ENCODE measurements at regions not wholly inside any gene's neighbourhood (a gene's known extent, or its start where the extent isn't known, plus 50 kb on each side); places are given as distances from the start of the nearest gene placed in this dataset.

GRCh38 chr11:45554230-45554967 lies 111.0 kb downstream of the CHST1 start:
- DNase-seq (ENCODE audit: low read depth), result no peak

- no peak for DNase-seq (ENCODE audit: low read depth)
Measured at GRCh38 chr11:45553383-45553936, 112.0 kb downstream of the CHST1 start.

DNA sequence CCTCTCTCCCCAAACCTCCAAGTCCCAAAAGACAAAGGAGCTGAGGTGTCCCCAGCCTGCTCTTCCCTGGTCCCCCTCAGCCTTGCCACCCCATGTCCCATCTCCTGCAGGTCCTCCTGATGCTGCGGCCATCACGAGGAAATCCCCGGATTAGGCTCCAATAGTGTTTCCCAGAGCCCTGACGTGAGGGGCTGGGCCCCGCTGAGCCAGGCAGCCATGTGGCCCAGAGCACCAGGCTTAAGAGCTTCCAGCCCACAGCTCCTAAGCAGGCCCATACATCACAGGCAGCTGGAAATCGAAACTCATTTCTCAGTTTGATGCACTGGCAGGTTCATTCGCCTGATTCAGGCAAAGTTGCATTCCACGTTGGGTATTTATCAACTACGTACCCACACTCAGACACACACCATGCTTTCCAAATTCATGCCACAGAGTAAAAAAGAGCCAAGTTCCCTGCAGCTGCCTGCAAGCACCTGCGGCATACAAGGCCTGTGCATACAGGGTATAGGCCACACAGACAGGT lies 114.2 kb downstream of the CHST1 start:
- no peak for DNase-seq (ENCODE audit: low read depth)

- DNase-seq (ENCODE audit: low read depth), result no peak
Measured at GRCh38 chr11:45549257-45549656, 116.2 kb downstream of the CHST1 start.

GRCh38 chr11:45546366-45546765 lies 119.1 kb downstream of the CHST1 start:
- no peak for DNase-seq (ENCODE audit: low read depth)

GRCh38 chr11:45544826-45545225 lies 120.6 kb downstream of the CHST1 start:
- no peak for DNase-seq (ENCODE audit: low read depth)

GRCh38 chr11:45543808-45544422 lies 121.5 kb downstream of the CHST1 start:
- no peak for DNase-seq (ENCODE audit: low read depth)

GRCh38 chr11:45543081-45543480 lies 122.3 kb downstream of the CHST1 start:
- no peak for DNase-seq (ENCODE audit: low read depth)

GRCh38 chr11:45541693-45542434 lies 123.6 kb downstream of the CHST1 start:
- DNase-seq (ENCODE audit: low read depth), result no peak

- DNase-seq (ENCODE audit: low read depth), result no peak
Measured at GRCh38 chr11:45538939-45539338, 126.5 kb downstream of the CHST1 start.

DNA sequence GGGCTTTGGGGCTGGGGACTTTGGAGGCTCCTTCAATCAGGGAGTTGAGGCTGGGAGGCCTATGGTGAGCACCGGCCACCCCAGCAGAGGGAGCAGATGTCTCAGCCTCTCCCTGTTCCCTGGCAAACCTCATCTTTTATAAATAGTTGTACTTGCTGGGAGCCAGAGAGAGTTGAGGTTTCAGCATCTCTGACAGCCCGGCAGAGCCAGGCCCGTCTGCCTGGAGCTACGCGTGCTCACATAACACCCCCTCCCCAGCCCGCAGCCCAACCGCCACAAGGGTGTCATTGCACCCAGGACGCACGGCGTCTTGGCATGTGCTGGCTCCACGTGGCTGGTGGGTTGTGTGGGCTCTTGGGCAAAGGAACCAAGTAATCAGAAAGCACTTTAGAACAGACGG lies 127.1 kb downstream of the CHST1 start:
- no peak for DNase-seq (ENCODE audit: low read depth)

GRCh38 chr11:45537614-45538013 lies 127.8 kb downstream of the CHST1 start:
- DNase-seq (ENCODE audit: low read depth), result no peak

- DNase-seq (ENCODE audit: low read depth), result no peak
Measured at GRCh38 chr11:45535033-45535432, 130.4 kb downstream of the CHST1 start.

DNA sequence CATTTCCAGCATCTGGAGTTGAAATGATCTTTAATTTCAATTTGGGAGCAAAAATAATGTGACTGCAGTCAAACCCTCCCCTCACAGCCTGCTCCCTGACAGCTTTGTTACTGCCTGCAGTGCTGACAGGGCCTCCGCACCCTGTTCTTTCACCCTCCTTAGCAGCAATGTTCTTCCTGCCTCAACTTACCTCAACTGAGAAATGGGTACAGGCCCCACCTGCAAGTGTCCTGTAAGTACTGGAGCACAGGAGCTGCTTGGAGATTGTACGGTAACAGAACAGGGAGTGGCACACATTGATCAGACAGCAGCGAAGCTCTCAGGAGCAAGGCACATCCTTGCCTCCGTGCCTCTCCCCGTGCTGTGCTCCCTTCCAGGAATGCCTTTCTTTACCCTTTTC lies 131.3 kb downstream of the CHST1 start:
- no peak for DNase-seq (ENCODE audit: low read depth)

- DNase-seq (ENCODE audit: low read depth), result no peak
Measured at GRCh38 chr11:45532546-45532945, 132.9 kb downstream of the CHST1 start.

DNA sequence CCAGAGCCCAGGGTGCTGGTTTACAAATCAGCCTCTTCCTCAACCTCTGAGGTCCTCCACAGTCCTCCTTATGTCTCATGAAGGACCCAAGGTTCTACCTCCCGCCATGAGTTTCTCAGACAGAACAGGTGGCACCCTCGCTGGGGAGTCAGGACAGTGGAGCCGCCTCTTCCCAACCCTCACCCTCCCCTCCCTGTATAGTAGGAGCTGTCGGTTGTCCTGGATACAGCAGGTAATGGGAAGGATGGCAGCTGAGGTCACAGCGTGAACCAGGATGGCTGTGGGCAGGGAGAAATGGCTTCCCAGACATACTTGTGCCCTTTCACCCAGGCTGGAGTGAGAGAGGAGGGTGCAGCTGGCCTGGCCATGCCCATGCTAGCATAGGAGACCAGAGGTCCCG lies 134.6 kb downstream of the CHST1 start:
- no peak for DNase-seq (ENCODE audit: low read depth)

DNA sequence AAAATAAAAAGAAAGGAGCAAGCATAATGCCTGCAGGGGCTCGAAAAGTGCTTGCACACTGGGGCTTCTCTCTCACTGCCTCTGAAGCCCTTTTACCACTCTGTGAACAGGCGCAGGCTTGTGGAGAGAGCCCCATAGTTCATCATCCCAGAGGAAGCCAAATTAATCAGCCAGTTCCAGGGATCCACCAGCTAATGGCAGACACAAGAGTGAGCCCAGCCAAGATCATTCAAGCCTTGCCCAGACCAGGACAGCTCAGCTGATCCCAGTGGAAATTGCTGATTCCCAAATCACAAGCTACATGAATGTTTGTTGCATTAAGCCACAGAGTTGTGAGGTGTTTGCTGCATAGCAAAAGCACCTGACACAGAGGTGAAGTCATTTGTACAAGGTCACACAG lies 135.3 kb downstream of the CHST1 start:
- DNase-seq (ENCODE audit: low read depth), result no peak

- no peak for DNase-seq (ENCODE audit: low read depth)
Measured at GRCh38 chr11:45528435-45528834, 137.0 kb downstream of the CHST1 start.

DNA sequence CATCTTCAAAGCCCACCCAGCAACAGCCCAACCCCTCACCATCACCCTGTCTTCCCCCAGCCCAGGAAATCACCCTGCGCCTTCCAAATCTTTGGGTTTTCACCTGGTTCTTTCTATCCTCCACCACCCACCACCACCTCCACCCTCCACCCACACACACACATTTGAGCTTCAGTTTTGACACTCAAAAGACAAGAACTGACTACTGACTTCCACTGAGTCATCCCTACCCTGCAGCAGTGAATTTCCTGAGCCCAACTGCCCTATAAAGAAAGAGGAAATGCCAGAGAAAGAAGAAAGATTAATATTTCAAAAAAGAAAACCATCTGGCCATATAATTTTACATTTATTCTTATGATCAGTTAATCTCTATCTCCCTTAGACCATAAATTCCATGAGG lies 137.5 kb downstream of the CHST1 start:
- DNase-seq (ENCODE audit: low read depth), result no peak

DNA sequence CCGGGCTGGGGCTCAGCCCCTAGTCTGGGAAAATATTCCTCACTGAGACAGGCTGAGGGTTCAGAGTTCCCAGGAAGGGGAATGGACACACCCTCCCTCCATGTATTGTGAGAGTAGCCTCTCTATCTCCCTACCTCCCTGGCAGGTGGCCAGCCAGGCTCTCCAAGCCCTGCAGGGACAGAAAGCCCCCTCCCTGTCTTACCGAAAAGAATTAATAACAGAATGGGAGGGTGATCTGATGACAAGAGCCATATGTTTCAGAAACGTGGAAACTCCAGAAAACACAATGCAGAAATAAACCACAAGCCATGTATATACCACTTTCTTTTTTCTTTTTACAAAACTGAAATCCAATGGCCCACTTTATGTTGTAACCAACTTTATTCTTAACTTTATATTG lies 140.0 kb downstream of the CHST1 start:
- DNase-seq (ENCODE audit: low read depth), result no peak

DNA sequence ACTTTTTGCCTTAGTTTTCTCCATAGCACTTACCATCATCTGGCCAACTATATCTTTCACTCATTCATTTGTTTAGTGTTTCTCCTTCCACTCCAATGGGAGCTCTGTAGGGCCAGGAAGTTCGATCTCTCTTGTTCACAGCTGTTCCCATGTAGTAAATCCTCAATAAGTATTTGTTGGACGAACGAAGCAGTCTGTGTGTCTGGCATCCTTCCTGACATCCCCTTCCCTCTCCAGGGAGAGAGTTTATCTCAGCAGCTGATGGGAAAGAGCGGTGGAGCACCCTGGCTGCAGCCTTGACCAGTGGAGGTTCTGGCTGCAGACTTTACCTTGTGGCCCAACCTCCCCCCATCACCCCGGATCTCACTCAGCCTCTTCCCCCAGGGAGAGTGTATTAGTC lies 141.7 kb downstream of the CHST1 start:
- DNase-seq (ENCODE audit: low read depth), result no peak

- DNase-seq (ENCODE audit: low read depth), result no peak
Measured at GRCh38 chr11:45518833-45519535, 146.4 kb downstream of the CHST1 start.
